HFFc6 (cell line): ENCODE measurements at regions not wholly inside any gene's neighbourhood (a gene's known extent, or its start where the extent isn't known, plus 50 kb on each side); places are given as distances from the start of the nearest gene placed in this dataset.

Experiments
- DNase-seq: peaks from one replicate; pipeline ENCODE4 v3.0.0-alpha.2; 2018
- H3K27ac Mint-ChIP-seq: 2 replicates; pipeline ENCODE4 v1.8.0; 2020; ENCODE audit warnings: mild to moderate bottlenecking, mixed read lengths
- H3K27me3 Mint-ChIP-seq: 2 replicates; pipeline ENCODE4 v1.8.0; 2021; ENCODE audit warnings: mild to moderate bottlenecking, moderate library complexity, mixed read lengths; ENCODE audit not compliant: insufficient read depth
- H3K36me3 Mint-ChIP-seq: 2 replicates; pipeline ENCODE4 v1.8.0; 2021; ENCODE audit warnings: low read depth, mixed read lengths
- H3K4me1 Mint-ChIP-seq: 2 replicates; pipeline ENCODE4 v1.8.0; 2020; ENCODE audit warnings: low read depth, mixed read lengths
- H3K4me3 Mint-ChIP-seq: 2 replicates; pipeline ENCODE4 v1.8.0; 2020; ENCODE audit warnings: mild to moderate bottlenecking, moderate library complexity, mixed read lengths
- H3K9me3 Mint-ChIP-seq: 2 replicates; pipeline ENCODE4 v1.8.0; 2020; ENCODE audit warnings: mild to moderate bottlenecking, mixed read lengths
- CTCF ChIP-seq: fragments of 200-600 bp; sonication (generic); IDR thresholded peaks from 2 replicates; pipeline ENCODE4 v1.5.0; 2021; ENCODE audit warnings: antibody characterized with exemption, mild to moderate bottlenecking

- Mint-ChIP-seq H3K36me3 (no peaks in the 10 kb centered on the region), H3K9me3 (no peaks in the 10 kb centered on the region), H3K27ac (no peak overlapping the region), H3K27me3 (peaks cover 3% of the 10 kb centered on the region; the same call in 1 of the 2 replicates), H3K4me1 (no peaks in the 10 kb centered on the region), H3K4me3 (no peak overlapping the region)
- no peak for DNase-seq
- TF ChIP-seq CTCF = no peak
Measured at GRCh38 chr4:181777518-181777917, 465.7 kb upstream of the TENM3 start.

- Mint-ChIP-seq H3K27ac (no peak overlapping the region), H3K36me3 (no peaks in the 10 kb centered on the region), H3K27me3 (peaks cover 8% of the 10 kb centered on the region), H3K9me3 (no peaks in the 10 kb centered on the region), H3K4me3 (no peak overlapping the region), H3K4me1 (no peaks in the 10 kb centered on the region)
- no peak for TF ChIP-seq CTCF
- DNase-seq = no peak
Measured at GRCh38 chr4:181784881-181785280, 458.3 kb upstream of the TENM3 start.

GRCh38 chr4:181792641-181793040 is 450.6 kb upstream of the TENM3 start:
- no peaks in the 10 kb centered on the region for H3K9me3 Mint-ChIP-seq

GRCh38 chr4:181793096-181793495 is 450.1 kb upstream of the TENM3 start:
- Mint-ChIP-seq H3K27ac (no peak overlapping the region), H3K36me3 (no peaks in the 10 kb centered on the region), H3K27me3 (peaks cover 4% of the 10 kb centered on the region; the same call in 1 of the 2 replicates), H3K4me3 (no peak overlapping the region), H3K4me1 (peaks cover 5% of the 10 kb centered on the region; the same call in 1 of the 2 replicates), H3K9me3 (no peaks in the 10 kb centered on the region)
- no peak for DNase-seq
- no peak for TF ChIP-seq CTCF

More at GRCh38 chr4:181792641-181793040, 450.6 kb upstream of the TENM3 start:
- Mint-ChIP-seq H3K4me3 (no peak overlapping the region), H3K36me3 (no peaks in the 10 kb centered on the region), H3K4me1 (peaks cover 5% of the 10 kb centered on the region; the same call in 1 of the 2 replicates), H3K27me3 (peaks cover 6% of the 10 kb centered on the region), H3K27ac (no peak overlapping the region)
- no peak for TF ChIP-seq CTCF
- no peak for DNase-seq

- Mint-ChIP-seq H3K27me3 (peaks cover 4% of the 10 kb centered on the region), H3K9me3 (no peaks in the 10 kb centered on the region)
Measured at GRCh38 chr4:181796502-181796901, 446.7 kb upstream of the TENM3 start.

More at GRCh38 chr4:181796502-181796901, 446.7 kb upstream of the TENM3 start:
- Mint-ChIP-seq H3K36me3 (no peaks in the 10 kb centered on the region), H3K4me3 (no peak overlapping the region), H3K4me1 (peaks cover 5% of the 10 kb centered on the region; the same call in 1 of the 2 replicates), H3K27ac (no peak overlapping the region)
- TF ChIP-seq CTCF = no peak
- no peak for DNase-seq
